ENCODE measurements at regions not wholly inside any gene's neighbourhood (a gene's known extent, or its start where the extent isn't known, plus 50 kb on each side); places are given as distances from the start of the nearest gene placed in this dataset.
"Not testable (repeated sequence)": the region's sequence is repeated elsewhere in the genome, so short reads cannot be mapped to it uniquely, and the experiment has no call there.

DNA sequence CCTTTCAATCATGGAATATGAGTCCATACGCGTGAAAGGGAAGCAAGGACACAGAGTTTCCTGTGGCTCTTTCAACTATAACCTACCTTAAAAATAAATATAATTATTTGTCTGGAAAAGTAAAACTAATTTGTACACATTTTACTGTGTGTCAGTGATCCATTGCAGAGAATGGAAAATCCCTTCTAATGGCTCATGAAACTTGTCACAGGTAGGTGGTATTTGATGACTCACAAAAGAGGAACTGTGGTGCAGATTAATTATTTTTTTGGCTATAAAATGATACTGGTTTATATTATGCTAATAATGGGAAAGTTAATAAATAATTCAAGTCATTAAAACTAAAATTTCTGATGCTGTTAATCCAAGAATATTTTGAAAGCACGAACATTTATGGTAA is 792.2 kb downstream of the METTL15 start:
- no peak for DNase-seq (ENCODE audit: low spot score)

DNA sequence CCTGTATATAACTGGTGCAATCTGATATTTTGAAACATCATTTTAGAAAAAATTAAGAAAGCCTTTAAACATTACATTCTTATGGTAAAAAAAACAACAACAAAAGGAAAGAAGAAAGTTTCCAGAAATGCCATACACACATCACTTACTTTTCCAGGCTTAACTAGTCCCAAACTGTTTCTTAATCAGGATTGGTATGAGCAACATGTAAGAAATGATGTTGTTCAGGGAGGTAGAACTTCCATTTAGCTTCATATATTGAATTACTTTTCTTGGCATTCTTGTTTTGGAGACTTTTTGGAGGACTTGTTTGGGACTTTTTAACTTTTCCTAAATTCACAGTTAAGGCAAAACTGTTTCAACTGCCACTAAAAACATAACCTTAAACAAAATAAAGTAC is 791.5 kb downstream of the METTL15 start:
- no peak for DNase-seq (ENCODE audit: low spot score)

DNA sequence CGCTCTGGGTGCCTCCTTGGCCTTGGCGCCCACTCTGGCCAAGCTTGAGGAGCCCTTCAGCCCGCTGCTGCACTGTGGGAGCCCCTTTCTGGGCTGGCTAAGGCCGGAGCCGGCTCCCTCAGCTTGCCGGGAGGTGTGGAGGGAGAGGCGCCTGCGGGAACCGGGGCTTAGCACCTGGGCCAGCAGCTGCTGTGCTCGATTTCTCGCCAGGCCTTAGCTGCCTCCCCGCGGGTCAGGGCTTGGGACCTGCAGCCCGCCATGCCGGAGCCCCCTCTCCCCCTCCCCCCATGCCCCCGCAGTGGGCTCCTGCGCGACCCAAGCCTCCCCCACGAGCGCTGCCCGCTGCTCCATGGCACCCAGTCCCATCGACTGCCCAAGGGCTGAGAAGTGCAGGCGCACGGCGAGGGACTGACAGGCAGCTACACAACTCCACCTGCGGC is 782.4 kb downstream of the METTL15 start:
- DNase-seq (ENCODE audit: low spot score) = not testable (repeated sequence)

DNA sequence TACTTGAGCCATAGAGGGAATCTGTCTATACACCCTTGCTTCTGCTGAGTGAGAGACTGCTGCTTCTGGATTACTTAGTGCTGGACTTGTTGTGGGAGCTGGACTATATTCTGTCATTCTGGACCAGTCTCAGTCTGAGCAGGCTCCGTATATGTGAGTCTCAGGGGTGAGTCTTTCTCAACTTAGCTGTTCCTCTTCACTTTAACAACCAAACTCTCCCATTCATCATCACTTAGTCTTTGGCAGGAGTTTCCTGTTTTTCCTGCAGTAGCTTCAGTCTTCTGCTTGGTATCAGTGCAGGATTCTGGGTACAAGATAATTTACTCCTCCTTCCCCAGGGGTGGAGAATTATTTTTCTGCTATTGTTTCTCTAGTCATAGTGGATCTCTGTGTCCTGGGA is 779.5 kb downstream of the METTL15 start:
- no peak for DNase-seq (ENCODE audit: low spot score)

DNA sequence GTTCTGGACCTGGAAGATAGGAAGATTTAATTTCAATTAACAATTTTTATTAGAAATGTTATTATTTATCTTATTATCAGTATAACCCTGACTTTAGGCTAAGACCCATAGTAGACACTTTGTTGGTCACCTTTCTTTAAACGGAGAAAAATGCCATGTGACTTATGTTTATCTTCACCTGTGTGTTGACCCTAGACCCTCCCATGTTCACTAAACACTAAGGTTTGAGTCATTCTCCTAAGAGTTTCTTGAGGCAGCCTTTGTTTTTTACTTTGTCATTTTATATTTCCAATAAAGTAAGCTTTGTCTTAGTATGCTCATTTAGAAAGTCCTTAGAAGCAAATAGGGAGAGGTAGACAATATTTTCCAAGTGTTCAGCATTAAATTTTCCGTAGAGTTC is 771.7 kb downstream of the METTL15 start:
- no peak for DNase-seq (ENCODE audit: low spot score)

DNA sequence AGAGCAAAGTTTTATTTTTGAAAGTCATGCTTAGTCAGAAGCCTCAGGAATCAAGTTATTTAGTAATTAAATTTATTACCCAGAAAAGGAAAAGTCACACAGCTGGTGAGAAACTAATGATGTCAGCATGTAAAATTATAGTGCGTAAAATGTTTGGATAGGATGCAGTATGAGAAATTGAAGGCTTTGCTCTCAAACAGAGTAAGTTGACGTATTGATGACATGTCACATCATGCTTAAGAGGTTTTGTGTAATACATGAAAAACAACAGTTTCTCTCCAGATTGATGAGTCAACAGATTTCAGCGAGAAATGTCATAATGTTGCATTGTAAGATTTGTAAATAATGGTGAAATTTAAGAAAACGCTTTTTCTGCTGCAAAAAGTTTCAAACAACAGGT is 769.8 kb downstream of the METTL15 start:
- no peak for DNase-seq (ENCODE audit: low spot score)

DNA sequence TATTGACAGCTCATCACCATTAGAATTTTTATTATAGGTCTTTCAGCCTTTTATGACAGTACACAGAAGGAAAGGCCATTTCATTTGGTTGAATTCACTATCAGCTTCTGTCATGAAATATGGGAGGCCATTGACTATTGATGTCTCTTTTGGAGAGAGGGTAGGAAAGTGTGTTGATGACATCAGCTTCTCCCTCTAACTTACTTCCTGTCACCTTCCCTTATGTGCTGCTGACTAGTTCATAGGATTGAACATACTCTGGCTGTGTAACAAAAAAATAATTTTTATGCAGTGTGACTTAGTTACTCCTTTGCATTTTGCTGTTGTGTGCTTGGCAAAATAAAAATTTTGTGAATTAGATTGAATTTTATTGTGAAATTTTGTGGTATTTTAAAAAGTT is 769.2 kb downstream of the METTL15 start:
- DNase-seq (ENCODE audit: low spot score) = no peak

DNA sequence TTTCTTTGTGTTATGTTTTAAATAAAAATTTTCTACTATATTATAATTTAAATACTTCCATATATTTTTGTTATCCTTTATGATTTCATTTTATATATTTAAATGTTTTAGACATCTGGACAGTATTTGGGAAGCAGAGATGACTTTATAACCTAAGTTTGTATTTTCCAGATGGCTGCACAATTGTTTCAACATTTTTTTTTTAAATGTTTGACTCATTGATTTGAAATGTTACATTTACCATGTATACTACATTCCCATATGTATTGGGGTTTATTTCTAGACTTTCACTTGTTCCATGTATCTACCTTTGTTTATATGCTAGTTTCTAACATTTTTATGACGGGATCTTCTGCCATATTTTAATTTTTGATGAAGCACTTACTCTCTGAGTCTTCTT is 766.5 kb downstream of the METTL15 start:
- no peak for DNase-seq (ENCODE audit: low spot score)

DNA sequence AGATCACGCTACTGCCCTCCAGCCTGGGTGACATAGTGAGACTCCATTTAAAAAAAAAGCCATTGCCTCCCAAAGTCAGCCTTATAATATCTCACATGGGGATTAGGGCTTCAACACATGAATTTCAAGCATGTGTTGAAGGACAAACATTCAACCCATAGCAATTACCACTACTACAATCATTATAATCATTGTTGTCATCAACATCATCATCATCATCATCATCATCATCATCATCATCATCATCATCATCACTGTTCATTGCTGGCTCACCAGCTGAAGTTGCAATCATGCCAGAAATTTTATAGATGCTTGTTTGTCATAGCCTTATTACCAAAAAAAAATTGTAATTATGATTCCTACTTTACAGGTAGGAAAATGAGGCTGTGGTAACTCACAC is 762.9 kb downstream of the METTL15 start:
- DNase-seq (ENCODE audit: low spot score) = no peak

DNA sequence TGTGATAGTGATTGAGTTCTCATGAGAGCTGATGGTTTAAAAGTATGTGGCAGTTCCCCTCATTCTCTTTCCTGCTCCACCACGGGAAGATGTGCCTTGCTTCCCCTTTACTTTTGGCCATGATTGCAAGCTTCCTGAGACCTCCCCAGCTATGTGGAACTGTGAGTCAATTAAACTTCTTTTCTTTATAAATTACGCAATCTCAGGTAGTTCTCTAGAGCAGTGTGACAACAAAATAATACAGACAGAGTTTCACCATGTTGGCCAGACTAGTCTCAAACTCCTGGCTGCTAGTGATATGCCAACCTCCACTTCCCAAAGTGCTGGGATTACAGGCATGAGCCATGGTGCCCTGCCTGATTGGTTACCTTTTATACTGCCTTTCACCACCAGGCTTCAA is 755.2 kb downstream of the METTL15 start:
- no peak for DNase-seq (ENCODE audit: low spot score)

DNA sequence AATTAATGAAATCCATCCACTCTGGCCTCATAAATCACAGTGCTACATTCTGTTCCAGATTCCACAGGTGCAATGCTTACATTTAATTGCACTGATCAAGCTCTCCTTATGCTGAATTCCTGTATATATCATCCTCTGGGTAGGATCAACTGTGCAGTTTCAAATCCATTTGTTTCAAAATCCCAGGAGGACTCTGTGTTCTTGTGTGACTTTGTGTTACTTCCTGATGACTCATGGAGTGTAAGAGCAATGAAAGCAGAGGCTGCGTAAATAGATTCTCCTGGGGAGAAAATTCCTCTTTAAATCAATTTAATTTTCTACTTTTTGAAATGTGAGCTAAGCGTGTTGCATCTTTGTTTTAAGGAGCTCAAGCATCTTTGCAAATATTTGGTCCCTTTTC is 752.7 kb downstream of the METTL15 start:
- DNase-seq (ENCODE audit: low spot score) = no peak

DNA sequence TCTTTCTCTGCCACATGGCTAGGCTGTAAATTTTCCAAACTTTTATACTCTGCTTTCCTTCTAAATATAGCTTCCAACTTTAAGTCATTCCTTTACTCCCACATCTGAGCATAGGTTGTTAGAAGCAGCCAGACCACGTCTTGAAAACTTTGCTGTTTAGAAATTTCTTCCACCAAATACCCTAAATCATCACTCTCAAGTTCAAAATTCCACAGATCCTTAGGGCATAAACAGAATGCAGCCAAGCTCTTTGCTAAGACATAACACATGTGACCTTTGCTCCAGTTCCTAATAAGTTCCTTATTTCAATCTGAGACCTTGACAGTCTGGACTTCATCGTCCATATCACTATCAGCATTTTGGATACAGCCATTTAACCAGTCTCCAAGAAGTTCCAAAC is 749.9 kb downstream of the METTL15 start:
- DNase-seq (ENCODE audit: low spot score) = no peak

DNA sequence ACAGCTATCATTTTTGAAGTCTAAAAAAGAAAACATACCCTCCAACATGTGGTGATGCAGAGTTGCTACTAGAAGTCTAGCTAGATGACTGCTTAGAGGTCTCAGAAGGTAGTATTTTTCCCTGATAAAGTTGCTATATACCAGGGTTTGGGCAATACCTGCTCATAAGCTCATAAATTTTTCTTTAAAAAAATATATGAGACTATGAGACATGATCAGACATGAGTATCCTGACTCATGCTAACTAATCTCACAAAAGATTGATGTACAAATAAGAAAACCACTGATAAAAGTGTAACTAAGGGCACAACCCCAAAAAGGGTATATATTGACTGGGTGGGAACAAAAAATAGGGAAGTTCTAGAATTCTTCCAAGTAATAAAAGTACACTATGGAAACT is 740.9 kb downstream of the METTL15 start:
- no peak for DNase-seq (ENCODE audit: low spot score)

DNA sequence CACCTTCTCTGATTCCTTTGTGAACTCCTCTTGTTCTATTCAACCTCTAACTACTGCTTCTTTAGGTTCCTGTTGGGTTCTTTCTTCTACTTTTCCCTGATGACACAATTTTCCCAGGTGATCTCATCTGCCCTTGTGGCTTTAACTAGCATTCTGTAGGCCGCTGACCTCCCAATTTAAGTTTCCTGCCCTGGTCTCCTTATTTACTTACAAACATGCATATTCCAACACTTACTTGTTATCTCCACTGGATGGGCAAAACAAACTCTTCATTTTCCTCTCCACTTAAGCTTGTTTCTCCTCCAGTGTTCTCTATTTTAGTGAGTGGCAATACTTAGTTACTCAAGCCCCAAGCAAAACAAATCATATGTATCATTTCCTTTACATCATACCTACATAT is 734.5 kb downstream of the METTL15 start:
- no peak for DNase-seq (ENCODE audit: low spot score)

DNA sequence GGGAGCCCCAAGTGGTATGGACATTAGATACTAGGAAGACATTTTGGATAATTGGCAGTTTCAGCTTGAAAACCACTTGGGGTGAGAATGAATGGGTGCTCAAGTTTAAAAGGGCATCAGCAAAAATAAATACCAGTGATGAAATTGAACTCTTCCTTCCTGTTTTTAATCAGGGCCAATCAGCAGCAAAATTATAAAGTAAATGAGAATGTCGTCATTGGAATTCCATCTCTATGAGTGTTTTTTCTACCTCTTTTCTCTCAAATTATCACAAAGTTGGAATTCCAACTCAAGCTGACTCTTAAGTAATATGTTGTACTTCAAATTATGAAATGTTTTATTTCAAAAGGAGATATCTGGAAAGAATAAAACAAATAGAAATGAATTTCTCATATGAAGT is 730.6 kb downstream of the METTL15 start:
- no peak for DNase-seq (ENCODE audit: low spot score)

DNA sequence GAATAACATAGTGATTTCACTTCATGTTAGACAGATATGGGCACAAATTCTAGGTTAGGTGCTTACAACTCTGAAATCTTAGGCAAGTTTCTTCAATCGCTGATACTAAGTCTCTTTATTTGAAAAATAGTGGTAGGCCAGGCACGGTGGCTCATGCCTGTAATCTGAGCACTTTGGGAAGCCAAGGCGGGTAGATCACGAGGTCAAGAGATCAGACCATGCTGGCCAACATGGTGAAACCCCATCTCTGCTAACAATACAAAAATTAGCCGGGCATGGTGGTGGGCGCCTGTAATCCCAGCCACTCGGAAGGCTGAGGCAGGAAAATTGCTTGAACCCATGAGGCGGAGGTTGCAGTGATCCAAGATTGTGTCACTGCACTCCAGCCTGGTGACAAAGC is 729.4 kb downstream of the METTL15 start:
- DNase-seq (ENCODE audit: low spot score) = no peak

DNA sequence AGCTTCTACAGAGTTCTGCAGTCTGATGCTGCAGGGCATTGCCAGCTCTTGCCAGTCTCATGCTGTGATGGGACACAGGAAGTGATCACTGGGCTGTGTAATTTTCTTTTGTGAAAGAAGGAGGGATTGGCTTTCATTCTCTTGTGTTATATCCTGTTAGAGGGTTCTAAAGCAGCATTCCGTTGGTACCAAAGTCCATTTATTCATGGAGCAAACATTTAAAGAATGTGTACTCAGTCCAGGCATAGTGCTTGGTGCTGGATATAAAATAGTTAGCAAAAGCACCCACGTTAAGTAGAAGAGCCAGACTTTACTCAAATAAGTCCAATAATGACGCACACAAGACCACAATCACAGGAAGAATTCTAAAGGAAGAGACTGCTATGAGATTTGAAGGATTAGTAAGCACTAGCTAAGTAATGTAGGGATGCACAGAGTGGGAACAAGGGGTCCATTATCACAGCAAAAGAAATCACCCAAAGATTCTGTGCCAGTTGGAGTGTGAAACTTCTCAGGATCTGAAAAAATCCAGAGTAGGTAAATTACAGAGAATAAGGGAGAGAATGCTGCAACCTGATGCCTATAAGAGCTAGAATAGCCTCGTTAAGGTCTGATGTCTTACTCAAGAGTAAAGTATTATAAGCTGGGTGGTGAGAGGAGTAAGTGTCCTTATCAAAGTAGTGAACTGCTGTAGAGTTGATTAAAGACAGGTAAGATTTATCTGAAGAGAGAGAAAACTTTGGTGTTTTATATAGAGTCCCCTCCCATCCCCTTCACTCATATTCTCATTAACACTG is 728.3 kb downstream of the METTL15 start:
- peak; percentile 22 for DNase-seq (ENCODE audit: low spot score)

DNA sequence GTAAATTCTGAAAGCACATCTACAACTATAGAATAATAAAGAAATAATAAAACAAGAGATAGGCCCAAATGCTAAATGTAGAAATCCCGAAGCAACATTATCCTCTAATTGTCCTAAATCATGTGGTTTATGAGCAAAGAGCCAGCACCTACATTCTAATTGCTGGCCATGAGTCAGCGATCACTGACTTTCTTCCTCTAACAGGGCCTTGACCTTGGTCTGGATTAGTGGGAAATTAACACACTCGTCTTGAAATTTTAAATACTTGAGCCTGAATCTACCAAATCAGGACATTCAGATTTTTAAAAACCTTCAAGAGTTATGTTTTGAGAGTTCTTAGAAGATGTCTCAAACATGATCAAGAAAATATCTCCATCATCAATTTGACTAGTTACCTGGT is 727.6 kb downstream of the METTL15 start:
- DNase-seq (ENCODE audit: low spot score) = no peak

DNA sequence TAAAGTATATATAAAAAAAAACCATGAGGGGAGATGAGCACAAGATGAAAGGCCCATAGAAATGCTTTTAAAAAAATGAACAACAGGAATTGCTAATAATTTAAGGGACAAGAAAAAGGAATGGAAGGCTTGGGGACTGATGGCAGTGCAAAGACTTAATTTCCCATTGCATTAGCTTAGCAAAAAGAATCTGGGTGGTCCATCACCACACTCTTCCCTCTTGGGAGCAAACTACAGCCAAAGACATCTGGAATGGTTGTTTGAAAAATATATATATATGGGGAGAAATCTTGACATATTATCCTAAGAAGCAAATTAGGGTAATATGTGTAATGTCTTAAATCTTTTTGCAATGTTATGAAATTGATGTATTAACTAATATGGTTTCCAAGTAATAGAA is 727.1 kb downstream of the METTL15 start:
- no peak for DNase-seq (ENCODE audit: low spot score)

DNA sequence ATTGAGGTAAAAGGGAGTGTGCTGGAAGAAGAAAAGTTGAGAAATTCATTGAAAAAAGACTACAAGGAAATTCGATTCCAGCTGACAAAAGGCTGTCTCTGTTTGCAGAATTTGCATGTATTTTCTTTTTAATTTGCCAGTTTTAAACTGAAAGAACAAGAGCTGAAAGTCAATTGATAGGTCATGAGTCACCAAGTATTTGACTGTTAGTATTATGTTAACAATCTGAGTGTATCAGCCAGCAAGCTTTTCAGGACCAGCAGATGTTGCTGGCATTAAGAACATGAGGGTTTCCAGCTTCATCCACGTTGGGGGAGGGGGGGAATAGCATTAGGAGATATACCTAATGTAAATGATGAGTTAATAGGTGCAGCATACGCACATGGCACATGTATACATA is 726.7 kb downstream of the METTL15 start:
- DNase-seq (ENCODE audit: low spot score) = no peak

DNA sequence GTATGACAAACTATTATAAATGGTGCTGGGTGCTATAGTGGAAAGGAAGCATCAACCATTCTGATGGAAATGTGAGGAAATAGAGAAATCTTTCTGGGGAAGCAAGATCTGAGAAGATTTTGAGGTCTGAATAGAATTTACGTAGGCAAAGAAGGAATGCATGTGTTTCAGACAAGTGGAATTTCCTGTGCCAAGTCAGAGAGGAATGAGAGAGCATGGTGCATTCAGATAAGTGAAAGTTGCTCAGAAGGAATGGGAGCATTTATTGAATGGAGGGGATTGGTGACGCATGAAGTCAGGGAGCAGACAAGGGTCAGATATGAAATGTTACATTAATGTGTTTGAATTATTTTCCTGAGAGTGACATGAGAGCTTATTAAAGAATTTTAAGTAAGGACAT is 725.5 kb downstream of the METTL15 start:
- no peak for DNase-seq (ENCODE audit: low spot score)

DNA sequence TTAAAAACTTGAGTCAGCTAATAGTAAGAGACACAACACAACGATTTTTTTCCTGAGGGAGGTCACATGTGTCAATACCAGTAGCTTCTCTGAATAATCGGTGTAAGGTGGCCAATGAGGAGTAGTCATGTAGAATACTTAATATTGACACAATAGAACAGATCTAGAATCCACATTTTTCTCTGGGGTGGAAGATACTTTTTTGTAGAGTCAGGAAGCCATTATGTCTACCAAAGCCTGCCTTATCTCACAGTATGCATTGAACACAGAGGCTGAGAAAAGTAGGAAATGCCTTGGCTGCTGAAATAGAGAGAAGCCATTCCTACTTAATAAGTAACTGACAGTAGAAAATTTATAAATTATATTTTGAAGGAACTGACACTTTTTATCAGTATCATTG is 725.0 kb downstream of the METTL15 start:
- no peak for DNase-seq (ENCODE audit: low spot score)

DNA sequence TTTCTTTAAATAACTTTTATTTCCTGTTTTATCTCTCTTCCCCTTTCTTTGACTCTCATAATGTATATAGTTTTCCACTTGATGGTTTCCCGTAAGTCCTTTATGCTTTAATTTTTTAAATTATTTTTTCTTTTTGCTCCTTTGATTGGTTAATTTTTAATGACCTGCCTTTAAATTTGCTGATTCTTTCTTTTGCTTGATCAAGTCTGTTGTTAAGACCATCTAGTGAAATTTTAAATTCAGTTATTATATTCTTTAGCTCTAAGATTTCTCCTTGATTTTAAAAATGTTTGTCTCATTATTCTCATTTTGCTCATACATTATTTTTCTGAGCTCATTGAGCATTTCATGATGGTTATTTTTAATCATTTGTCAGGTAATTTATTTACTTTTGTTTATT is 718.6 kb downstream of the METTL15 start:
- no peak for DNase-seq (ENCODE audit: low spot score)

DNA sequence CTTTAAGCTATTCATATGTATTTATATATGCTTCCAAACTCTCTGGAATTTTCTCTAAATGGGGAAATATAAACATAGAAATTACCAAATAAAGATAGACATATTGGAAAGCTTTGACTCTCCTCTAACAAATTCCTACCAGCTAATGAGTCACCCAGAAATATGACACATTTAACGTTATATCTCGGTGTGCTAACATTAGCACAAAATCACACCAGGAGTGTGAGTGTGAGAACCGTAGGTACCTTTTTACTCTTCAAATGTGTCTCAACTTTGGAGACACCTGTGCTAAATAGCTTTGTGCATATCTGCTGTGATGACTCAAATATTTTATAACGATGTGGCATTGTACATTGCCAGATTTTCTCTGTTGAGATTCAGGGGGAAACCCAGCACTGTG is 714.4 kb downstream of the METTL15 start:
- no peak for DNase-seq (ENCODE audit: low spot score)
